ENCODE measurements at regions not wholly inside any gene's neighbourhood (a gene's known extent, or its start where the extent isn't known, plus 50 kb on each side); places are given as distances from the start of the nearest gene placed in this dataset.

- Histone ChIP-seq H3K79me2 (ENCODE audit: control insufficient read depth, insufficient read depth, low read length) (no peaks in the 10 kb centered on the region), H2AFZ (ENCODE audit: low read depth, low read length) (no peak overlapping the region), H3K4me2 (ENCODE audit: insufficient read depth, low read length) (no peak overlapping the region), H3K4me3 (replicated peaks in 1 of 3; ENCODE audit: insufficient read depth in 1 of 3, low read depth in 1 of 3, low read length in 3 of 3) (no peak overlapping the region), H3K9ac (replicated peaks; ENCODE audit: extremely low read depth, insufficient read depth, low read length) (no peak overlapping the region), H3K27me3 (ENCODE audit: control insufficient read depth in 2 of 2, insufficient read depth in 2 of 2, low read length in 2 of 2) (no peaks in the 10 kb centered on the region), H3K27ac (ENCODE audit: insufficient read depth, low read depth, low read length) (no peak overlapping the region), H3K9me1 (replicated peaks; ENCODE audit: control insufficient read depth, extremely low read depth, insufficient read depth, low read length) (no peaks in the 10 kb centered on the region), H4K20me1 (replicated peaks; ENCODE audit: control insufficient read depth, extremely low read depth, insufficient read depth, low read length) (no peaks in the 10 kb centered on the region), H3K4me1 (ENCODE audit: control insufficient read depth, extremely low read depth, insufficient read depth, low read length) (no peaks in the 10 kb centered on the region), H3K36me3 (ENCODE audit: control insufficient read depth in 2 of 2, extremely low read depth in 1 of 2, insufficient read depth in 2 of 2, low read length in 2 of 2) (no peaks in the 10 kb centered on the region), H3K9me3 (replicated peaks; ENCODE audit: control insufficient read depth, insufficient read depth, low read length) (peaks cover 7% of the 10 kb centered on the region)
- dilution Hi-C loops (cut with MboI; ENCODE audit: extremely low pct_ligation_motif_present, low sequenced_read_pairs): no loop called here
- POLR2A ChIA-PET: no interaction called here
- no peak for TF ChIP-seq GATA2 (IDR thresholded peaks at IDR 0.05; ENCODE audit: insufficient read depth, insufficient read length, low read depth, low read length)
- TF ChIP-seq POLR2AphosphoS5 (IDR thresholded peaks at IDR 0.05; ENCODE audit: insufficient read depth, low read depth, low read length): no peak
- no peak for TF ChIP-seq FOS (IDR thresholded peaks at IDR 0.05; ENCODE audit: borderline replicate concordance, insufficient read depth, low read length)
- no peak for TF ChIP-seq MYC (IDR thresholded peaks at IDR 0.05; ENCODE audit: low read depth, low read length)
- TF ChIP-seq MAX (IDR thresholded peaks at IDR 0.05; ENCODE audit: insufficient read depth, insufficient read length): no peak
- no peak for TF ChIP-seq CTCF (IDR thresholded peaks at IDR 0.05; ENCODE audit: extremely low read depth in 1 of 2, insufficient read depth in 1 of 2, low read depth in 1 of 2, low read length in 2 of 2)
- TF ChIP-seq POLR2A (IDR thresholded peaks at IDR 0.05; ENCODE audit: low read depth, low read length): no peak
- TF ChIP-seq JUN (IDR thresholded peaks at IDR 0.05; ENCODE audit: borderline replicate concordance, insufficient read depth, insufficient read length, low read depth): no peak
- no peak for TF ChIP-seq EZH2 (IDR thresholded peaks at IDR 0.05; ENCODE audit: borderline replicate concordance, low read depth, low read length, severe bottlenecking)
- intact Hi-C loops (cut with micrococcal nuclease): no loop called here
- no peak for FAIRE-seq
- CTCF ChIA-PET: interaction anchor here (0.6 kb wide), 1 partner anchor 335 kb away, joined by 3 read pairs; no protein-coding TSS in a partner anchor
- DNase-seq (ENCODE audit: low read depth, low spot score): no peak
- no TSS peak for BruUV-seq (replicated peaks)
Observed at GRCh38 chr10:131724891-131725580, 175.8 kb upstream of the PPP2R2D start.
